ENCODE measurements at regions not wholly inside any gene's neighbourhood (a gene's known extent, or its start where the extent isn't known, plus 50 kb on each side); places are given as distances from the start of the nearest gene placed in this dataset.

DNA sequence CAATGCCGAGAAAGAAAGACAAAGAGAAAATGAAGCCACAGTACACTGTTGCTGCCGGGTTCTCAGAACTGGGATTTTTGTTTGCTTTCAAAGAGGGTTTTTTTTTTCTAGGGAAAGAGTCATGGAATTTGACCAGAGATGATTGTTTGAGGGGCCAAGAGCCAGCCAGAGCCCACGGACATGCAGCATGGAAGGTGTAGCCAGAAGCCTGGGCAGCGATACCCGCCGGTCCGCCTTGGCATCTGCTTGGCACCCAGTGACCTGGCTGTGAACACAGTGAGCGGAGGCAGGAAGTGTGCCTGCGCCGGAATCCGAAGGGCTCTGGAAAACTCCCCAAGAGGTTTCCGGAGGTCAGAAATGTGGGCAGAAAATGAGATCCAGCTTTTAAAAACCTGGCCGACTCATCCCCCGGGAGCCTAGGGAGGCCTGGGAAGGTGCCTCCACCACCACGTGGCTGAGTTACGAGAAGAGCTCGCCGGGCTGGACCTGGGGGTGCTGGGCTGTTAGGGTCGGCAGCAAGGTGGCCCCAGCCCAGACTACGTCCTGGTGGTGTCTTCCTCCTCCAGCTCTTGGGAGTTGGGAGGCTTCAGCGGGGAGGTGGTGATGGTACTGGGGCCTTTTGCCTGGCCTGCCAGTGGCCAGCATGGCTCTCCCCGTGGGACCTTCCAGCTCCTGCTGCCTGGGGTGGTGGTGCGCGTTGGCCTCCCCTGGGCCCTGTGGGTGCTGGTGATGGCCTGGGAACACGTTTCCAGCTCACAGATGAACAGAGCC is 61.6 kb upstream of the PPARA start:
- TF ChIP-seq, protein P1, sequence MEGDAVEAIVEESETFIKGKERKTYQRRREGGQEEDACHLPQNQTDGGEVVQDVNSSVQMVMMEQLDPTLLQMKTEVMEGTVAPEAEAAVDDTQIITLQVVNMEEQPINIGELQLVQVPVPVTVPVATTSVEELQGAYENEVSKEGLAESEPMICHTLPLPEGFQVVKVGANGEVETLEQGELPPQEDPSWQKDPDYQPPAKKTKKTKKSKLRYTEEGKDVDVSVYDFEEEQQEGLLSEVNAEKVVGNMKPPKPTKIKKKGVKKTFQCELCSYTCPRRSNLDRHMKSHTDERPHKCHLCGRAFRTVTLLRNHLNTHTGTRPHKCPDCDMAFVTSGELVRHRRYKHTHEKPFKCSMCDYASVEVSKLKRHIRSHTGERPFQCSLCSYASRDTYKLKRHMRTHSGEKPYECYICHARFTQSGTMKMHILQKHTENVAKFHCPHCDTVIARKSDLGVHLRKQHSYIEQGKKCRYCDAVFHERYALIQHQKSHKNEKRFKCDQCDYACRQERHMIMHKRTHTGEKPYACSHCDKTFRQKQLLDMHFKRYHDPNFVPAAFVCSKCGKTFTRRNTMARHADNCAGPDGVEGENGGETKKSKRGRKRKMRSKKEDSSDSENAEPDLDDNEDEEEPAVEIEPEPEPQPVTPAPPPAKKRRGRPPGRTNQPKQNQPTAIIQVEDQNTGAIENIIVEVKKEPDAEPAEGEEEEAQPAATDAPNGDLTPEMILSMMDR (IDR thresholded peaks at IDR 0.05; ENCODE audit: low read depth, low read length, poor library complexity, severe bottlenecking): no peak
- no peak for TF ChIP-seq EZH2phosphoT487 (IDR thresholded peaks at IDR 0.05; ENCODE audit: borderline replicate concordance, low read length)
